NCI-H345 (cell line): ENCODE measurements at regions not wholly inside any gene's neighbourhood (a gene's known extent, or its start where the extent isn't known, plus 50 kb on each side); places are given as distances from the start of the nearest gene placed in this dataset.

Source experiments
- DNase-seq: peaks from one replicate; lab custom pipeline; 2025; lab: John Stamatoyannopoulos, UW

DNA sequence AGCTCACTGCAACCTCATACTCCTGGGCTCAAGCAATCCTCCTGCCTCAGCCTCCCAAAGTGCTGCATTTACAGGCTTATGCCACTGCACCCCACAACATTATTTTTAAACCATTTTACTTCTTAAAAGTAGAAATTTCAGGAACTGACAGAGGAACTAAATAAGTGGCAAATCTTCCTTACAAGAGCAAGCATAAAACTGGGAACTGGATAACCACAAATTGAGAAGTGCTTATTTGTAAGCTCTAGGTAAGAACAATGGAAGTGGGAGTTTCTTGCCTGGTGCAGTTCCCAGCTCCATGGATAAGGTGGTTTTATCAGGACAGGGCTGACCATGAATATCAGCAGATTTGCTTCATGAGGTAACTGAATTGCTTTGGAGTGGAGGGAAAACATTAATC lies 655.2 kb downstream of the DIPK2A start:
- no peak for DNase-seq

DNA sequence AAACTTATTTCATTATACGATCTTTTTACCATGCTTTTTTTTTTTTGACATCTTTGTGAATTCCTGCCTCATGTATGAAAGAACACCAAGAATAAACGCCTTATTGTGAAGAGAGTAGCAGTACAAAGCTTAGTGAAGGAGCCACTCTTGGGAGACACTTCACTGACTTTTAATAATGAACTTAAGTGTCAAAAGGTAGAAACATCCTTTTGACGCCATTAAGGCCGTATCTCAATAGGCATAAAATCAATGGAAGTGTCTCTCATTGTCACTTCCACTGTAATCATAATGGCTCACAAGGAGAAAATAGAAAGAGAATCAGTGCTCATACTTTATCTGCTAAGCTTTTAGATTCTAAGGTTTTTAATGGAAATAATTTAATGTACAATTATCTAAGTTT lies 657.8 kb downstream of the DIPK2A start:
- DNase-seq: no peak

DNA sequence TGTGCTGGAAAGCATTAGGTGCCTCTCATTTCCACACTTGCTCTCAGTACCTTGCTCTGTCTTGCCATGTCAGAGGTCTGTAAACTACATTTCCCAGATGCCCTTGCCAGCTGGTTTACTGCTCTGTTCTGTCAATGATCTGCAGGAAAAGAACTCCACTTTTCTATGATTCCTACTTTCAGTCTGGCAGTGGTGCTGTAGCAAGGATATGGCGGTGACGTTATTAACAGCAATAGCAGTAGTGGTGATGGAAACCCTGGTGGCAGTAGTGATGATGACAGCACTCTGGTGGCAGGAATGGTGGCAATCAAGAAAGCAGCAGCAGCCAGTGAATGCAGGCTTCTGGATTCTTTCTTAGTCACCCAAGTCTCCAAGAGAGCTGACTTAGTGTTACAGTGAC lies 665.2 kb downstream of the DIPK2A start:
- DNase-seq: no peak

DNA sequence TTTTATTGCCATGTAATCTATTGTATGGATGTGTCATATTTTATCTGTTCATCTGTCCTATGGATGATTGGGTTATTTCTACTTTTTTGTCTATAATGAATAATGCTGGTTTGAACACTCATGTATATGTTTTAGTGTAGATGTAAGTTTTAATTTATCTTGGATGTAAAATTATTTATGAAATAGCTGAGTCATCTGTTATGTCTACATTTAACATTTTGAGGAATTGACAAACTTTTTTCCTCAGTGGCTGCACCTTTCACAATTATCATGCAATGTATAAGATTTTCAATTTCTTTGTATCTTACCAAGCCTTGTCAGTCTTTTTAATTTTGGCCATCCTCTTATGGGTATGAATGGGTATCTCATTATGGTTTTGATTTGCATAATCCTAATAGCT lies 666.4 kb downstream of the DIPK2A start:
- no peak for DNase-seq

DNA sequence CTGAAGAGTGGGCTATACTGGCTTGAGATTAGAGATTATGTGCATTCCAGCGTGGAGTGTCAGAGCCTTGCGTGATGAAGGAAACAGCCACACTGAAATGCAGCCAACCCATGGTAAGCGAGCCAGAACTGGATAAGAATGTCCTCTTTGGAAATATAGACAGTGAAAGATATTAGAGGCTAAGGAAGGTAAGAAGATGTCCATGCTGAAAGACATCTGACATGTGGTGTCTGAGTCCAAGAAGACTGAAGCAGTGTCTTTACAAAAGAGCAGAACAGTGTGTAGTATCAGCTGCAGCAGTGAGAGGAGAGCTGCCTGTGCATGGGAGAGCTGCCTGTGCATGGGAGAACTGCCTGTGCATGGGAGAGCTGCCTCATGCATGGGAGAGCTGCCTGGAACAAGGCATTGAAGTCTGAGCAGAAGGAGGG lies 672.2 kb downstream of the DIPK2A start:
- DNase-seq: no peak

DNA sequence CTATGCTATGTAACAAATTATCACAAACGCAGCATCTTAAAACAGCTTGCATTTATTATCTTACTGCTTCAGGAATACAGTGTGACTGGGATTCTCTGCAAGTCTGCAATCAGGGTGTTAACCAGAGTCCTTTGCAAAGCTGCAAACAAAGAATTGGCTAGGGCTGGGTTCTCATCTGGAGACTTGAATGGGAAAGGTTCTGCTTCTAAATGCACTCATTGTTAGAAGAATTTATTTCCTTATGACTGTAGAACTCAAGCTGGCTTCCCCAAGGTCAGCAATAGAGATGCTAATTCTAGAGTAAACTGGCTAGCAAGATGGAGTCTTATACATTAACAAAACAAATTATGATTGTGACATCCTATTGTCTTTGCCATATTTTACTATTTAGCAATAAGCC lies 673.7 kb downstream of the DIPK2A start:
- DNase-seq: no peak

- no peak for DNase-seq
These were observed 678.8 kb downstream of the DIPK2A start for GRCh38 chr3:144650380-144650779.

DNA sequence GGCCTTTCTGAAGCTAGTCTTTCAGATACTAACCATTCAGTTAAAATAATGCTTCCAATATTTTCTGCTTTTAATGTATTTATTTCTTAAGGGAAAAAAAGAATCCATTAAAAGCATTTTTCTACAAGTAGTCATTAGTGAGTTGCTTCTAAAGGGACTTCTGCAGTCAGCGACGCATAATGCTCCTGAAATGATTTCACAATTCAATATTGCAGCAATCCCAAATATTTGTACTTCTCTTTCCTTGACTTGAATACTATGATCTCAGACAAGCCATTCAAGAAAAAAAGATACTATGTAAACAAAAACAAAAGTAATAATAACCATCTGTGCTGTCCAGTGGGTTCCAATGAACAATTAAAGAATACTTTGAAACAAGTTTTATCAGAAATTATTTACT lies 681.0 kb downstream of the DIPK2A start:
- DNase-seq: no peak

- DNase-seq: no peak
These were observed 683.8 kb downstream of the DIPK2A start for GRCh38 chr3:144655423-144655822.

GRCh38 chr3:144660186-144660585 lies 688.6 kb downstream of the DIPK2A start:
- no peak for DNase-seq

- DNase-seq: no peak
These were observed 691.1 kb downstream of the DIPK2A start for GRCh38 chr3:144662729-144663128.

DNA sequence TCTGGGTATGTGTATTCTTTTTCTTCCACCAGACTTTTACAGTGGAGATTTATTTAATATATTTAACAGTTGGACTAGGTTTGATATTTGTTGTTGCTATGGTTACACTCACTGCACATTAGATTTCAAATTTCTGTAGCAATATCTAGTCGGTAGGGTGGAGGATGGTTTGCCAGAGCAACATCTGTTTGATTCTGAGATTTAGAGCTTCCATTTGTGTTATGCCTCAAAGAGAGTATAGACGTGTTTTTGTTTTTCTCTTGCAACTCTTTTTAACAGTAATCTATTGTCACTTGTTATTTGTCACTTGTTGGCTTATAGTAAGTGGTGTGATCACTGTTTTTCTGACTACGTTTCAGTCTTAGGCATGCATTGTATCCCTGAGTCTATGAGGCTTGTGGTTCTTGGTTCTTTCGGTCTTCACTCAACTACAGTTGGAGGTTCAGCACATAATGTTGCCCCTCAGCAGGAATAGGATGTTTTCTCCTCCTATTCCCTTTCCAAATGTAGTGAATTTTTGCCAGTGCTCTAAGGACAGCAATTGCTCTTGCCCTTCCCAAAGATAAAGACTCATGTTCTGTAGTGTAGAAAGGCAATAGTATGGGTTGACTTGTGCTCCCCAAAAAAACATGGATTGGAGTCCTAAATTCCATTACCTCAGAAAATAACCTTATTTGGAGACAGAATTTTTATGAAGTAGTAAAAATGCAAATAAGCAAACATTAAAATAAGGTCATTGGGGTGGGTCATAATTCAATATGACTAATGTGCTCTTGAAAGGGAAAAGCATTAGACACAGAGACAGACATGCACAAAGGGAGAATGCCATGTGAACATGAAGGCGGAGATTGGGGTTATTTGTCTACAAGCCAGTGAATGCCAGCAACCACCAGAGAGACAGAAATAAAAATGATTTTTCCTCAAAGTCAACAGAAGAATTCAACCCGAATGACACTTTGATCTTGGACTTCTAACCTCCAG lies 692.1 kb downstream of the DIPK2A start:
- DNase-seq: no peak

GRCh38 chr3:144665567-144666053 lies 694.0 kb downstream of the DIPK2A start:
- DNase-seq: no peak

DNA sequence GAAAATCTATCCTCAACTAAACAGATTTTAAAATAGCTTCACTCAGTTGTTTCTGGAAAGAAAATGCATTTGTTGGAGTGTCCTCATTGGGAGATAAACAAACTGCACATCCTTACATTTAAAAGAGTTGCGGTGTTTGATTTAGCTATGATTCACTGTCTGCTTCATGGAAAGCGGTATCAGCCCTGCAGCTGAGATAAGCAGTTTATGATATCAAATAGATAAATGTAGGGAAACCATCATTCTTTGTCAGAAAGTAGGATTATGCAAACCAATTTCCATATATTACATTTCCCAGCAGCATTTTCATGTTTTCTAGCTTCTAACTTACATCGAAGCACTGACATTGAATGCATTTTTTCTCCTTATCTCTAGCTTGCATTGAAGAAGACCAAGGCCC lies 698.9 kb downstream of the DIPK2A start:
- no peak for DNase-seq

GRCh38 chr3:144677103-144677502 lies 705.5 kb downstream of the DIPK2A start:
- DNase-seq: no peak

DNA sequence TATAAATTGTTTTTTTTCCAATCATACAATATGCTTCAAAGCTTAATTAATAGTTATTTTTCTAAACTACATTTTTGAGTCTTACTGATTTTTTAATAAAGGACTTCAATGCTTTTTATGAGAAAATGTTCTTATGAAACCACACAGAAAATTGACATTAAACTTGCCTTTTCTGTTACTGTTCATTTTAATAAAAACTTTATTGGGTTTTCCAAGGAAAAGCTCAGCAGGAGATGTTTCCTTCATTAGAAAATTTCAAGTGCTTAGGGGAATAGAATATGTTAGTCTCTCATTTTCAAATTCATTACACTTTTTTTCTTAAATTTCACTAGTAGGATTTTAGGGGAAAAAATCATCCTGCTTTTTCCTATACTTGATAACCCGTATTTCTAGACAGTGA lies 711.4 kb downstream of the DIPK2A start:
- DNase-seq: no peak

GRCh38 chr3:144687862-144688261 lies 716.2 kb downstream of the DIPK2A start:
- no peak for DNase-seq

GRCh38 chr3:144692488-144692887 lies 720.9 kb downstream of the DIPK2A start:
- no peak for DNase-seq

DNA sequence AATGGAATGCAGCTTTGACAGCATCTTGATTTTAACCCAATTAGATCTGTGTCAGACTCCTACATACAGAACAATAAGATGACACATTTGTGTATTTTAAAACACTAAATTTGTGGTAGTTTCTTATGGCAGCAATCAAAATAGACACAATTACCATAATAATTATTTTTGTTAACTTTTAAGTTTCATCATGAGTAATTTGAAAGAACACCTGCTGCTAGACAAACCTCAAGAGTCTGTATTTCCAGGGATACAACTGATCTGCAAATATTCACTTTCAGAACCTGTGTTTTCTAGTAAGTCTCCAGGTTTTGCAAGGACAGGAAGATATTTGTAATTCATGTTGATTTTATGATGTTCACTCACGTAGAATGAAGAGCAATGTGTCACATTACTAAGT lies 736.8 kb downstream of the DIPK2A start:
- DNase-seq: no peak

DNA sequence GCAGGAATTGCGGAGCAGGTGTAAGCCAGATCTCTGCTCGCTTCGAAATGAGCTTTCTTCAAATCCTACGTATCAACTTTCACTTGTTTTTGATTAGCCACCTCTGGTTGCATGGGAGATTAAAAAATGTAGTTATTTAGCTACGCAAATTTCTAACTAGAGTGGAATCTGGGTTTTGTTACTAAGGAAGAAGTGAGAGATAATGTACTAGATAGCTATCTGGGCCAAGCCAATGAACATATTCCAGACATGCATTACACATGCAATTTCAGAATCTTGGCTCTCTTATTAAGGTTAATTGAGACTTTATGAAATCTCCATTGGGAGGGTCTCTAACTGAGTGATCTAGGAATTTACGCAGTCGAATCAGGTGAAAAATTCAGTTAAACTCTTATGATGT lies 765.7 kb downstream of the DIPK2A start:
- DNase-seq: no peak

DNA sequence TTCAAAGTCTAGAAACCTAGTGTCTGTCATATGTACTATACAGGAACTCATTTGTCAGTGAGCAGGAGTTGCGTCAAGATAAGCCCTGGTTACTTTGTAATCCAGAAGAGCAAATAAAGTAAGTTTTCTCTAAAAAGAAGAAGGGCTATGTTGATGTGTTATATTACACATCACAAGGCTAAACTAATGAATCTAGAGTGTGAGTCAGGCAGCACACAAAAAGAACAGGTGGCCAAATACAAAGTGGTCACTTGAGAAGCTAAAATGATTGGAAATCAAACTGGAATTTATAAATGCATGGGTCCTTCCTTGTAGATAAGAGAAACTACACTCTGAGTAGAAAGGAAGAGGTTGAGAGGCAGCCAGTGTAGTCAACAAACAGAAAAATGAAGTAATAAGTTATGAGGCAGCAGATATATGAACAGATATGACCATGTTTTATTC lies 771.6 kb downstream of the DIPK2A start:
- no peak for DNase-seq

- DNase-seq: no peak
These were observed 772.9 kb downstream of the DIPK2A start for GRCh38 chr3:144744473-144744872.

DNA sequence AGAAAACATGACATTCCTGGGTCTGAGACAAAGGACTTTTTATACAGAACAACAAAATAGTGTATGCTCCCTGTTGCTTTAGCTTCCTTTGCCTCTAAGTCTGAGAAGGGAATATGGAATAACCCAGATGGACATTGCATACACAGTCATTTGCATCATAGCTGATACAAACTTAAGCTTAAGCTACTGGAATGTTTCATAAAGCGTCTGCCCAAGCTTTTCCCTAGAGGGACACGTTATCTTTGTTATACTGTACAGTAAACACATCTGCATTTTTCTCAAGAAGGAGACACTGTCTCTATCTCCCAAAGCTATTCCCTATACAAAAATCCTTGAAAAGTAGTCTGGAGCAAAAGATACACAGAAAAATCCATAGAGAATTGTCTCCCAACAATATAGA lies 775.0 kb downstream of the DIPK2A start:
- DNase-seq: no peak
